Skeletal muscle satellite cell (primary cell): ENCODE measurements at regions not wholly inside any gene's neighbourhood (a gene's known extent, or its start where the extent isn't known, plus 50 kb on each side); places are given as distances from the start of the nearest gene placed in this dataset.

Source experiments
- H3K27me3 ChIP-seq: 2 replicates; pipeline ENCODE4 v1.7.0; 2013; ENCODE audit warnings: low read length; ENCODE audit not compliant: control insufficient read depth, insufficient read depth
- H3K36me3 ChIP-seq: 2 replicates; pipeline ENCODE4 v1.7.0; 2013; ENCODE audit warnings: mild to moderate bottlenecking, control low read depth, low read length; ENCODE audit not compliant: insufficient read depth
- H3K4me1 ChIP-seq: 2 replicates; pipeline ENCODE4 v1.7.0; 2013; ENCODE audit warnings: low read length; ENCODE audit not compliant: control insufficient read depth, insufficient read depth
- H3K4me2 ChIP-seq: 2 replicates; pipeline ENCODE4 v1.7.0; 2013; ENCODE audit warnings: mild to moderate bottlenecking, low read length
- H3K4me3 ChIP-seq: 2 replicates; pipeline ENCODE4 v1.7.0; 2013; ENCODE audit warnings: low read length
- H3K9ac ChIP-seq: 2 replicates; pipeline ENCODE4 v1.7.0; 2013; ENCODE audit warnings: mild to moderate bottlenecking, low read depth, low read length, moderate library complexity
- H3K9me3 ChIP-seq: replicated peaks from 2 replicates; pipeline ENCODE4 v1.7.0; 2013; ENCODE audit warnings: mild to moderate bottlenecking, control low read depth, low read length

DNA sequence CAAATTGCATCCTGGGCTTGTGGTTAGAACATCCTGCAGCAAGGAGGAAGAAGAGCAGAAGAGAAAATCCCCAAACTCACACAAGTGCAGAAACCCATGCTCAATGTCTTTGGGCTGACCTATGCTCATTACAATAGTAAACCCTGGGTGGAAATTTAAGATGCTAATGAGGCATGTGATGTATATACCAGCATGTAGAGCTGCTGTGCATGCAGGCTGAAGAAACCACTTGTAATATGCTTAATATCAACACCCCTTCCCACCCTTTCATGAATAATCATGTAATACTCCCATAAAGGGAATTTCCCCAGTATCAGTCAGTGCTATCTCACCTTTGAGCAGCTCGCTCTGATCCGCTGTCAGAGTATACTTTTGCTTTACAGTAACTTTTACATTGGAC lies 90.0 kb upstream of the GRIK2 start:
- Histone ChIP-seq H3K4me1 (peaks cover 6% of the 10 kb centered on the region), H3K4me2 (no peak overlapping the region), H3K4me3 (no peak overlapping the region), H3K9ac (no peak overlapping the region), H3K27me3 (no peaks in the 10 kb centered on the region), H3K9me3 (no peaks in the 10 kb centered on the region), H3K36me3 (no peaks in the 10 kb centered on the region)

DNA sequence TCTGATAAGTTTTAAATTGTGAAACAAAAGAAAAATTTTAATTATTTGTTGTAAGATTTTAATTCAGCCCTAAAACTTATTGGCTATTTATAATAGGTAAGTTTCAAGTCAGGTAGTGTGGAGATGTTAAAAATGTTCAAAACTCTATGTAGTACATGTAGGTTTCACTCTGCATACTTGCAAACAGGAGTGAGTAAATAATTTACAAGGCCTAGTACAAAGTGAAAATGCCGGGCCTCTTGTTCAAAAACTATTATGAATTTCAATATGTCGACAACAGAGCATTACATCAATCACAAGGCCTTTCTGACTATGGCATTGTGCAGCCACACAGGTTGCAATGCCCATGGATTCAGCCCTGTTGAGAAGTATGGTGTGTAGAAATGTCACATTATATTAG lies 80.9 kb upstream of the GRIK2 start:
- Histone ChIP-seq H3K4me3 (no peak overlapping the region), H3K9ac (no peak overlapping the region), H3K4me1 (no peaks in the 10 kb centered on the region), H3K9me3 (no peaks in the 10 kb centered on the region), H3K27me3 (no peaks in the 10 kb centered on the region), H3K4me2 (no peak overlapping the region), H3K36me3 (no peaks in the 10 kb centered on the region)

DNA sequence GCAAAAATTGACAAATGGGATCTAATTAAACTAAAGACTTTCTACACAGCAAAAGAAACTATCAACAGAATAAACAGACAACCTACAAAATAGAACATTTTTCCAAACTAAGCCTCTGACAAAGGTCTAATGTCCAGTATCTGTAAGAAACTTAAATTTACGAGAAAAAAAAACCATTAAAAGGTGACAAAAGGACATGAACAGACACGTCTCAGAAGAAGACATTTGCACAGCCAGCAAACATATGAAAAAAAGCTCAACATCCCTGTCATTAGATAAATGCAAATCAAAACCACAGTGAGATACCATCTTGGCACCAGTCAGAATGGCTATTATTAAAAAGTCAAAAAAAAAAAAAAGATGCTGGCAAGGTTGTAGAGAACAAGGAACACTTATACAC lies 70.6 kb upstream of the GRIK2 start:
- Histone ChIP-seq H3K9me3 (no peaks in the 10 kb centered on the region), H3K4me3 (no peak overlapping the region), H3K27me3 (no peaks in the 10 kb centered on the region), H3K36me3 (no peaks in the 10 kb centered on the region), H3K4me1 (no peaks in the 10 kb centered on the region), H3K9ac (no peak overlapping the region), H3K4me2 (no peak overlapping the region)

DNA sequence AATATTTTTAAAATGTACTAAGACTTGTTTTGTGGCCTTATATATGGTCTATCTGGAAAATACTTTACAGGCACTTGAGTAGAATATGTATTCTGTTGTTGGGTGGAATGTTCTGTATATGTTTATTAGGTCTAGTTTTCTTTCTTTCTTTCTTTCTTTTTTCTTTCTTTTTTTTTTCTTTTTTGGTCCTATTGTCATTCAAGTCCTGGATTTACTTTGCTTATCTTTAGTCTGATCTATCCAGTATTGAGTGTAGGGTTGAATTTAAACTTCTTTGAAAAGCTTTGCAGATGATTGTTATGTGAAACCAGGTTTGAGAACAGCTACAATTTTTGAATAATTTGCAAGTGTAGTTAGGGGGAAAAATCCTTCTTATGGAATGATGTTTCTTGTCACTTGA lies 67.1 kb upstream of the GRIK2 start:
- H3K9ac ChIP-seq = no peak overlapping the region
- H3K4me3 ChIP-seq = no peak overlapping the region
- no peaks in the 10 kb centered on the region for H3K9me3 ChIP-seq
- no peaks in the 10 kb centered on the region for H3K27me3 ChIP-seq
- no peaks in the 10 kb centered on the region for H3K36me3 ChIP-seq
- no peak overlapping the region for H3K4me2 ChIP-seq
- H3K4me1 ChIP-seq = no peaks in the 10 kb centered on the region

DNA sequence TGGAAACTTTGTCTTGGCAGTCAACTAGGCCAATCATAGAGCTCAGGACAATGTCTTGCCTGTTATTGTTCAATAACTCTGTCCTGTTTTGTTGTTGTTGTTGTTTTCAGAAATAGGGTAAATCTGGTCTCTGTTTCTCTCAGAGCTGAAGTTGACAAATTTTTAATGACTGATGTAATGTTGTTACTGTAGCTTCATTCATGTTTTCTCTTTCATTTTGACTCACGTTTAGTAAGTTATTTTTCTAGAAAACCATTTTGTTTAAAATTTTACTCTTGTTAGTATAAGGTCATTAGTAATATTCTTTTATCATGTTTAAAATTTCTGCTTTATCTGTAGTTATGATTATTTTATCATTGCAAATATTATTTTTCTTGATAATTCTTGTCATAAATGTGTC lies 51.6 kb upstream of the GRIK2 start:
- H3K27me3 ChIP-seq = no peaks in the 10 kb centered on the region
- H3K36me3 ChIP-seq = no peaks in the 10 kb centered on the region
- H3K9me3 ChIP-seq = peaks cover 3% of the 10 kb centered on the region
- H3K9ac ChIP-seq = no peak overlapping the region
- no peak overlapping the region for H3K4me3 ChIP-seq
- no peaks in the 10 kb centered on the region for H3K4me1 ChIP-seq
- H3K4me2 ChIP-seq = no peak overlapping the region
